HG03159 (cell line): ENCODE measurements at regions not wholly inside any gene's neighbourhood (a gene's known extent, or its start where the extent isn't known, plus 50 kb on each side); places are given as distances from the start of the nearest gene placed in this dataset.
"Not testable (repeated sequence)": the region's sequence is repeated elsewhere in the genome, so short reads cannot be mapped to it uniquely, and the experiment has no call there.

Source experiments
- ATAC-seq: cut with Tn5 transposase; IDR thresholded peaks from one replicate; pipeline ENCODE4 v1.9.1; 2021; ENCODE audit warnings: mild to moderate bottlenecking, moderate library complexity; ENCODE audit not compliant: unreplicated experiment

DNA sequence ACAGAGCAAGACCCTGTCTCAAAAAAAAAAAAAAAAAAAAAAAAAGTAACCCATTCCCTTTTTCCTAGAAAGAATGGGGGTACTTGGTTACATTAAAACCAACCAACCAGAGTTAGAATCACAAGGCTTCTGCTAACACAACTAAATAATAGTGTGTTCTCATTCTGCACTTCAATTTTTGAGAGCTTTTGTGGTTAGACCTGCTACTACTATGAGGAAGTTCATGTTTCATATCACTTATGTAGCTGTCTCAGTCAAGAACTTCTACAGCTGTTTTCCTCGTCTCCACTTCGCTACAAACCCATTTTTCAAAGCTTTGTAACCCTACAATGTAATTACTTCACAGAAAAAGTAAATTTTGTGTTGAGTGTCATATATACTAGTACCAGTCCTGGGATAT is 58.3 kb downstream of the PDHA2 start:
- ATAC-seq: peak; percentile 65

GRCh38 chr4:95909211-95909610 is 69.3 kb downstream of the PDHA2 start:
- no peak for ATAC-seq

GRCh38 chr4:95910749-95911148 is 70.9 kb downstream of the PDHA2 start:
- no peak for ATAC-seq

- ATAC-seq: no peak
Observed at GRCh38 chr4:95921470-95921869, 81.6 kb downstream of the PDHA2 start.

DNA sequence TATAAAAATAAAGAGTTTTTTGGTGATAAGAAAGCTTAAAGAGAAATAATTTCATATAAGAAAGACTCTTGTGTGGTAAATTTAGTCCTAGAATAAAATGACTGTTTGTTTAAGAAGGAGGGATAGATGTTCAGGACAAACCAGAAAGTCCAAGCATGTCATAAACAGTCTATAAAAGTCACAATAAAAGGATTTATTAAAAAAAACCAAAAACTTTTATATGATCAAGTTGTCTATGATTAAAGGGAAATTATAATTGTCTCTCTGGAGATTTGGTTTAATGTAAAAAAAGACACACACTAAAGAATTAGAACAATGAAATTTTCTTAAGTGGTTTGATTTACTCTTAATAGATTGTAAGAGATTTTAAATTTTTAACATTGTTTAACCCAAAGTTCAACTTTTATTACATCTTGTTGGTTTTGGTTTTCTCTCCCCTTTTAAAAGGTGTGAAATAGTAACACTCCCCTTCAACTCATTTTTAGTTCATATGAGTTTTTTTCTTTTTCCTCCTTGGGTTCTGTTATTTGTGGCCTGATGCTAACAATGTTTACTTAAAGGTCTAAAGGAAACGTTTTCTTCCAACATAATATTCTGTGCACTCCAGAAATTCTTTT is 89.7 kb downstream of the PDHA2 start:
- ATAC-seq: no peak

DNA sequence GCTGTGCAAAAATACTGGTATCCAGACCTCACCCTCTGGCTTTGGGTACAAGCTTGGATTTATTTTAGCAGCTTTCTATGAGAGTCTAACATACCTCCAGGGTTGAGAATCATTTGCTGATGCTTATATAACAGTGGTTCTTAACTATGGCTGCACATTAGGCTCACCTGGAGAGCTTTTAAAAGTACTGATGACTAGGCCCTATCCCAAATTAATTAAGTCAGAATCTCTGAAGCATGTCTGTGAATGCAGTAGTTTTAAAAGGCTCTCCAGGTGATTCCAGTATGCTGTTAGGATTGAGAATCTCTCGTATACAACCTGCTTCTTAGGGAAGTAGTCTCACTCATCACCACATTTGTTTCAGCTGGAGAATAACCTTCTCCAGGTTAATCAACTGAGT is 99.2 kb downstream of the PDHA2 start:
- ATAC-seq: no peak

DNA sequence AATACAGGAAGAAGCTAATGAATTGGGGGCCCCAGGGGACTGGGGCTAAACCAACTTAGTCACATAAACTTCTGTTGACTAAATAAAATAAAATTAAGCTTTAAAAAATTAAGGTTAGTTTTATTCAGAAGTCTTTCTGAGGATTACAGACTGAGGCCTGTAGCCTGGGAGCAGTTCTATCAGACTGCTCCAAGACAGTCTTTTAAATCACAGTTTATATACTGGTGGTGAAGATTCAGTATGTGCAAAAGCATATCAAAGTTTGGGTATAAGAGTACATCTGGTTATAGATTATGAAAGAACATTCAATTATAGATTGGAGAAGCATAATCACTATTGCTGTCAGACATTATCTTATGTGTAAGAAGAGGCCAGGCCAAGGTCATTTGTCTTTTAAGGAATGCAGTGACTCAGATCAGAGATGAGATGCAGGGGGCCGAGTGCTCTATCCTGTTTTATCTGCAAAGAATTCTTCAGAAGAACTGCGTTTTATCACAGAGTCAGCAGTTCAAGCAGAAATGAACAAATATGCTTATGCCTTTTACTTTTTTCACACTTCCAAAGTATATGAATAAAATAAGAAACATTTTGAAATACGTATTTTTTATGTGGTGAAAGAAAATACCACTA is 109.4 kb downstream of the PDHA2 start:
- ATAC-seq: no peak

- no peak for ATAC-seq
Observed at GRCh38 chr4:95949808-95950207, 109.9 kb downstream of the PDHA2 start.

GRCh38 chr4:95952538-95952937 is 112.6 kb downstream of the PDHA2 start:
- not testable (repeated sequence) for ATAC-seq

DNA sequence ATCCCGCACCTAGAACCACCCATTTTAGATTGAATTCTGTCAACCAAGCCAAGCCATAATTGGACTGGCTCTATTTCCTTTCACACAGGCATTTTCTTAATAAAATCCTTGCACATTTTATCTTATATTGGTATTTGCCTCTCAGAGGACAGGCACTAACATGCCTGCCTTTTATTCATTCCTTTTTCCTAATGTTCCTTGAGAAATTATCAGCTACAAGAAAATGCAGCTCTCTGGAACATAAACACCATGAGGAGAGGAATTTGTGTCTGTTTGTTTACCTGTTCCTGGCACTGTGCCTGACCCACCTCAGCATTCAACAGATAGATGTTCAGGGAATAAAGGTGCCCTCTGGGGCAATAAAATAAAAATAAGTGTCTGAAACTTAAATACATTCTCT is 116.2 kb downstream of the PDHA2 start:
- no peak for ATAC-seq

DNA sequence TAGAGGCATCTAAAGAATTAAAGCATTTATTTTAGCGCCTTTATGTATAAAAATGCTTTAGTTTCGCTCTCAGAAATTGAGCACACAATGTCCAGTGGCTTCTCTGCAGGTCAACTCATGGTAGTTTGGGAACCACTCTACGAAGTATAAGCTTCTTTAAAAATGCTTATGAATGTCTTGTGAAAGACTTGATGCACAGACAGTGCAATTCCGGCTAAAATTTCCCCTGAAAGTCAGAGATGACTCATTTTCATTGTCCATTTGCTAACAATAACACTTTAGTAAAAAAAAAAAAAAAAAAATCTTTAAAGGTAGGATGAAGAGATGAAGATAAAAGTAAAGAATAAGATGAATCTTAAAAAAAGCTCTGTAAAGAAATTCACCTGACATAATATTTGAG is 117.2 kb downstream of the PDHA2 start:
- no peak for ATAC-seq

GRCh38 chr4:95957759-95958158 is 117.9 kb downstream of the PDHA2 start:
- ATAC-seq: no peak

DNA sequence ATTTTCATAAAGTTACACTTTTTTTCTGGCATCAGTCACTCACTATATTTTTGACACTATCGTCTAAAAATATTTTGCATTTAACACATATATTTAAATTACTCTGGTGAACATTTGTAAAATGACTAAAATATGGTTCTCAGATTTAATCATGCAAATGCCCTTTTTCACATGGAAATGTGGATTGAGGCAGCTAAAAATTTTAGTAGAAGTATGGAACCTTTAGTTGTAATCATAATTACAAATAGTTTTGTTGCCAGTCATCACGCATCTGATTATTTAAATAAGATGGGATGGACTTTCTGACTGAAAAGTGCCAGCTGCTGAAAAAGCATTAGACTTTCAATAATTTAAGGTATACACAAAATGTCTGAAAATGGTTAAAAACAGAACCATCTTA is 119.3 kb downstream of the PDHA2 start:
- ATAC-seq: no peak

DNA sequence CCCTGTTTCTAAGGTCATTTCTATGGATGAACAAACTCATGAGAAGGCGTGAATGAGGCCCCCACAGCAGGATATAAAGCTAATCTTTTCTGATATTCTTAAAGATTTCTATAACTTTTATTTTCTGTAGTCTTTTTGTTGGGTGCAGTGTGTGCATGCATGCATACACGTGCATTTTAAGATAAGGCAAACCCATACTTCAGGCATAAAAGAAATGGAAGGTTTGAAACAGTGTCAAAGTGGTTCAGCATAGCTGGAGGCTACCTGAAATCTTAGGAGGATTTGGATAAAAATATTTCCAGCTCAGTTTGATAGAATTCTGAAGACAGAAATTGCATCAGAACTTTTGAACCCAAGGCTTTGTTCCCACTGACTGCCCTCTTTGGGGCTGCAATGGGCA is 119.7 kb downstream of the PDHA2 start:
- ATAC-seq: no peak

- no peak for ATAC-seq
Observed at GRCh38 chr4:95963456-95963855, 123.6 kb downstream of the PDHA2 start.

GRCh38 chr4:95979961-95980876 is 140.3 kb downstream of the PDHA2 start:
- no peak for ATAC-seq

DNA sequence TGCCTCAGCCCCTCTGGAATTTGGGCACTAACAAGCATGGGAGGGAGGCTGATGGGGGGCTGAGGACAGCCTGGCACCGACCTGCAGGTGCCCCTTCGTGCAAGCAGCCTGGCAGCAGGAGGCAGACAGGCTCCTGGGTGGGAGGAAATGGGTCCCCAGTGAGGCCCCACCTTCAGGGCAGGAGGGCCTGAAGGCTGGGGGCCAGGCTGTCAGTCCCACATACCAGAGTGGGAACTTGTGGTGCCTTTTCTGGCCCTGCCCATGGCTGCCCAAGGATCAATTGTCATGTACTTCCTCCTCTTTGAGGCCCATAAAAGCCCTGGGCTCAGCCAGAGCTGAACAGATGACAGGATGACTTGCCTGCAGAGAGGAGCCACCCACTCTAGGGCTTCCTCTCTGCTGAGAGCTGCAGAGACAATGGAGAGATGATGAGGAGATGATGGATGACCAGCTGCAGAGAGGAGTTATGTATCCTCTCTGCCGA is 141.0 kb downstream of the PDHA2 start:
- ATAC-seq: no peak

DNA sequence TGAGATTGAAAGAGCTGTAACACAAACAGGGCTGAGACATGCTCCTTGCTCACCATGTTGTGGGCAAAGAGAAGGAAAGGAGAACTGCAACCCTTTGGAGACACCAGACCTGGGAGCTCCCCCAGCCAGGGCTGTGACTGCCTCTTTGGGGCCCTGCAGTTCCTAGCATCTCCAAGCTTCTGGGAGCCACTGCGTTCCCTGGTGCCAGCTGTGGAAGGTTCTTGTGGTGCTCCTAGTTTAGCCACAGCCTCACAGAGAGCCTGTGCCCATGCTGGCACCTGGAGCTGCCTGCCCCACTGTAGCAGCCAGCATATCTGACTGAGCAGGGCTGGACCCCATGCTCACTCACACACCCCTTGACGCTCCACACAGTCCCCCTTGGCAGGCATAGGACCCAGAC is 141.7 kb downstream of the PDHA2 start:
- ATAC-seq: no peak

GRCh38 chr4:95982516-95982915 is 142.6 kb downstream of the PDHA2 start:
- ATAC-seq: no peak

DNA sequence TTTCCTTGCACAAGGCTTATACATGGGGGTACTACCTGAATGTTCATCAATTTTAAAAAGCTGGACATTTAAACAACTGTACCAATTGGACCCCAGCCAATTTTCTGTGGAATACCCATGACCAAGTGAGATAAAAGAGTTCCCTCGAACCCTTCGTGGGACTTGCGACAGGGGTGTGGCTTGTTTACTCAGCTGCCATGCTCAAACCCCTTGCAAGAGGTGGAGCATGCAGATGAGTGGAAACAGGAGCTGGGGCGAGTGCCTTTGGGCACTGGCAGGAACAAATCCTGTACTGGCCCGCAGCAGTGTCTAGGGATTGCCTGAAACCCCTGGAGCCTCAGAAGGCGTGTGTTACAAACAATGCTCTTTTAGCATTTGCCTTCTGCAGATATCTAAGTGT is 144.2 kb downstream of the PDHA2 start:
- no peak for ATAC-seq

GRCh38 chr4:95985051-95985450 is 145.2 kb downstream of the PDHA2 start:
- ATAC-seq: peak; percentile 54
